GM21526 (cell line): ENCODE measurements at regions not wholly inside any gene's neighbourhood (a gene's known extent, or its start where the extent isn't known, plus 50 kb on each side); places are given as distances from the start of the nearest gene placed in this dataset.
A peak's percentile ranks its signal among the peaks of the same experiment; 100 is the strongest.

ENCODE experiments used
- ATAC-seq: cut with Tn5 transposase; IDR thresholded peaks from one replicate; pipeline ENCODE4 v1.9.1; 2021; ENCODE audit warnings: moderate library complexity; ENCODE audit not compliant: unreplicated experiment, low FRiP score

DNA sequence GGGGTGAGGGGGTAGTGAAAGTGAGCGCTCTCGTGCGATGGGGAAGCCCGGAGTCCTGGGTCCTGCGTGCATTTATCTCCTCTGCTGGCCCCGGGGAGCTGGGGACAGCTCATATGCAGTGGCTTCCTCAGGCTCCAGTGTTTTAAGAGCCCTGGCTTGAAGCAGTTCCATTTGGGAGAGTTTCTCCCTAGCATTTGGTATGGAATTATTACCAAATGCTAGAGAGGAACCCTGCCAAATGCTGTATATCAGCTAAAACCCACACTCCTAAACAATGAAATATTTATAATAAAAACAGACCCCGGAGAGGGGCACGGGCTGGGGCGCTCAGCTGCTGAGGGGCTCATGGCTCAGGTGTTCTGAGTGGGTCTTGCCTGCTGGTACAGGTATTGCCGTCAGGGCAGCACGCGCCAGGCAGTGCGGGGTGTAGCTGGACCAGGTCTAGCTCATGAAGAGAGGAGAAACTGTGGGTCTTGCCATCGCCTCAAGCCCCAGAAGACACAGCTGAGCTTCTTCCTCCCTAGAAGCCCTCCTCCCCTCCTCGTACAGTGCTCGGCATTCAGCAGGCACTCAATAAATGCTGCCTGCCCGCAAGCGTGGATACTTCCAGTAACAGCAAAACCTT, 163.6 kb upstream of the ZNF536 start:
- no peak for ATAC-seq

DNA sequence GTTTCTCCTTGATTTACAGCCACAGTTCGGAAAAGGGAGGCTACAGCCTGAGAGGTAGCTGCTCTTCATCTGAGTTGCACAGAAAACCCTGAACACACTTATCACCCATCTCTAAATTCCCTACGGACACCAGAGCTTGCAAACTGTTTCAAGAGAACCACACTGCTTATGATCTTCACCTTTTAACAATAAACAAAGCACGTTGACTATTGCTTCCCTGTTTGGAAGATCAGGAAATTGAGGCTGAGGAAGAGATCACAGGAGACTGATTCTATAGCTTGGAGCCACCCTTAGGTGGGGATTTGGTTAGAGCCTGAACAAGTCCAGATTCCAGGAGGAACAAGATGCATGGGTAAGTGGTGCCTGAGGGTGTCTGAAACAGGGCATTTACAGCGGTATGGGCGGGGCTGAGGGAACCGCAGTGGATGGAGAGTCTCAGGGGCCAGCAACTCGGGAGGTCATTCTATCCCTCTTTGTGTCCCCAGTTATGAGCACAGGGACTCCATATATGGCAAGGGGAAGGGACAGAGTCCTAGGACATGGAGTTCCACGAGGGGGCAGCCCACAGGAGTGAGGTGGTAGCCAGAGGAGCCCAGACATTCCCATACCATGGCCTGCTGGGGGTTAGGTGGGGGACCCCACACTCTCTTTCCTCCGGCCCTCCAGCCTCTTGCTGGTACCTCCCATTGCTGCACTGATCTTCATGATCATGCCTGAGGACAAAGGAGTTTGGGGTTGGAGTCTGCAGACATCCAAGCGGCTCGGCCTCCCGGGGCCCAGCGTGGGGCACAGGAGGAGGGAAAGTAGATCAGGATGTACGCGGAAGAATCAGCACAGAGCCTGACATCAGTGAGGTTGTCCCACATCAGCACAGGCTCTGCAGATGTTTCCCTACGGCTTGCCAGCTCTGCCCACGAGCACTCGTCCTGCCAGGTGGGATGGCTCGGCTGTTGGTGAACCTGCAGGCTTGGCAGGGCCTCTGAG, 162.3 kb upstream of the ZNF536 start:
- ATAC-seq = no peak

DNA sequence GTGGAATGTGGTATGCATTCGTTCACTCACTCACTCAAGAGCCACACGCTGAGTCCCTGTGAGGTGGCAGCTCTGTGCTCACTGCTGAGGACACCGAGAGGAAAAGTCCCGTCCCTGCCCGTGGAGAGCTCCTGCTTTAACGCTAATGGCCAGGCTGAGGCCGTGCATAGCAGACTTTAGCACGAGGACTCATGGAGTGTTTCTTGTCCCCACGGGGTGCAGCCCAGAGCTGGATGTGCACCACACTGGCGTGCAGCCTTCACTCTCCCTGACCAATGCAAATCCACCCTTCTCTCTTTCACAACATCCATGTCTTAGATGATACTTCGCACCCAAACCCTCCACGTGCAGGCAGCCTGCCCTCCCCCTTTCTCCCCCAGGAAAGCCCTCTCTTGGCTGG, 159.6 kb upstream of the ZNF536 start:
- ATAC-seq = no peak

DNA sequence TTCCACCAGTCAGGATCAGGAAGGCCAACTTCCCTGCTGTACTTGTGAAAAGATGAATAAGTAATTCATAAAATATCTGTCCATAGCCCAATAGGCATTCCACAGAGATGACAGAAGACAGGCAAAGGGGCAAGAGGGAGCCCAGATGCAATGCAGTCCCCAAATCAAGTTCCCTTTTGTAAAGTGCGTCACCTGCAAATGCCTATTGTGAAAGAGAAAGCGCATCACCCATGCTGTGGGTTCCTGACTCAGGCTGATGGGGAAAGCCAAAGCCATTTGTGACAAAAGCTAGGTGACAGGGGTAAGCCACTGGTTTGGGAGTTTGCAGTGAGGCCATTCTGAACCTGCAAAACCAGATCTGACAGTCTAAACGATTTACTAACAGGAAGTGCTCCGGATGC, 157.5 kb upstream of the ZNF536 start:
- no peak for ATAC-seq

DNA sequence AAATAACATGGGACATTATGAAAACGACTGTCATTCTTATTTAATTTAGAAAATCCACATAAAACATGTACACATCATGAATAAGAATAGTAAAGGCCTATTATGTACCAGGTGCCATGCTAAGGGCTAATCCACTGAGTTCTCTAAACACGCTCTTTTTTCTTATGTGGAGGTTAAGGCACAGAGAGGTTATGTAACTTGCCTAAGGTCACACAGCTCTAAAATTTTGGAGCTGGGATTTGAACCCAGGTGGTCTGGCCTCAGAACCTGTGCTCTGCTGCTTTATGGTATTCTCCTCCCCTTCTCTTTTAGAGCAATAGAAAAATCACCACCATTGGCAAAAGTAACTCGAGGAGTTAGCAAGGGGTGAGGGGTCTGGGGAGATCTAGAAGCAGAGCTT, 156.9 kb upstream of the ZNF536 start:
- ATAC-seq = no peak

DNA sequence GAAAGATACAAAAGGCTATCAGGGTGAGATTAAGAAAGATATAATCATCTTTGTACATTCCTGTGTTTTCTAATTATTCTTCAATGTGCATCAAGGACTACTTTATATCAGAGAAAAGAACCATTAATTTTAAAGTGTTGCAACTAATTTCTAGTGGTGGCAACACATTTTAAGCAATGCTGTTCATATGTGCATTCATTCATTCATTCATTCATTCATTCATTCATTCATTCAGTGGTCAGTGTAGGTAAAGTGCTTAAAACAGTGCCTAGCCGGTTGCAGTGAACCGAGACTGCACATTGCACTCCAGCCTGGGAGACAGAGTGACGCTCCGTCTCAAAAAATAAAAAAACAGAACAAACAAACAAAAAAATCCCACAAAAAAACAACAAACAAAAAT, 155.7 kb upstream of the ZNF536 start:
- no peak for ATAC-seq

DNA sequence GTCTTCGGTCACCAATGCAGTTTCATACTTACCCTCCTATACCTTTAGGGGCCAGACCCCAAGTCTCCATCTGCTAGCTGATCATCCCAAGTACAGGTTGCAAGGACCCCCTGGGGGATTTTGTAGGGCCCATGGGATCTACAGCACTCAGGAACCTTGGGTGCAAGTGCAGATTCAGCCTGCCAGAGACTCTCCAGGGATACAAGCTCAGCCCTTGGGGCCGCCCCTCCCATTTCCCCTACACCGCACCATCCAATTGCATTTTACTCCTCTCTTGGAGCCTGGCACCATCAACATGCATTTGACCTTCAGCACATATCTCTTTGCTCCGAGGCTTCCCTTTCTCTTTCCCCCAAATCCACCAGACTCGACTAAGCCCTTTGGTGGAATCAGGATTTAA, 154.7 kb upstream of the ZNF536 start:
- ATAC-seq = no peak

DNA sequence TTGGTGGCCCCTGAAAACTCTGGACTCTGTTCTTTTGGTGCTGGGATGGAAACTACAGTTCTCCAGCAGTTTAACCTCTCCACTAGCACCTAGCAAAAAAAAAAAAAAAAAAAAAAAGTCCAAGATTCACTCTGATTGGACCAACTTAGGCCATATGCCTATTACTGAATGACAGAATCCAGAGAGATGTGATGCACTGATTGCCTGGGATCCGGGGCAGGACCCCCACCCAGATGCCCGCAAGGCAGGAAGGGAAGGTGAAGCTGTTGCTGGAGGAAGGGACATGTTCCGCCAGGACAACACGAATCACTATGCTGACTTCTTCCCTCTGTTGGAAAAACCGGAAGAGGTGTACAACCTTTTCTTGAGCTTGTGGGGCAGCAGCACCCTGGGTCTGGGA, 152.5 kb upstream of the ZNF536 start:
- ATAC-seq = no peak

DNA sequence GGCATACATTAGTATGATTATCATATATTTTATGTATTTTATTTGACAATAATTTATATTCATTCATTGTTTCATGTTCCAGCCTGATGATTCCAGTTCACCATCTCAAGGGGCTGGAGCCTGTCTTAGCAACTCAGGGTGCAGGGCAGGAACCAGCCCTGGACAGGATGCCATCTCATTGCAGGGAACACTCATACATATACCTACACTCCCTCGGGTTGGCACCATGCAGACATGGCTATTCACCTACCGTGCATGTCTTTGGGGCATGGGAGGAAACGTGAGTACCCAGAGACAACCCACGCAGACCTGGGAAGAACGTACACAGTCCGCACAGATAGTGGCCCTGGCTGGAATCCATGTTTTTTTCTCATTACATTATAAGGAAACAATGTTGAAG, 151.0 kb upstream of the ZNF536 start:
- no peak for ATAC-seq

DNA sequence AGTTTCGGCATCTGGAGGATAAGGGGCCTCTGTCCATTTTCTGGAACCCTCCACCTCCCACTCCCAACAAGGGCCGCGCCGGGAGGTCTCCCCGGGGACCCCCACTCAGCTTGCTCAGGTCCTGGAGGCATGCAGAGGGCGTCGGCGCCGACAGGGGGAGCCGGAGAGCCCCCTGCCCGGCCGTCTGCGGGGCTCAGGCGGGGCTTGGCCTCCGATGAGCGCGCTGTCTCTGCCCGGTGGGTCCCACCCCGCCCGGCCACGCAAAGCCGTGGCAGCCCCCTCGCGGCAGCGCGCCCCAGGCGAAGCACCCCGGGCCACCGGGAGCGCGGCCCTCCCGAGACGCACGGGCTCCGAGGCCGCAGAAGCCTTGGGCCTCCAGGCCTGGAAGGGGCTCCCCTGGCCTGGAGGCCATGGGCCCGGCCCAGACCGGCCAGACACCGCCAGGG, 149.7 kb upstream of the ZNF536 start:
- no peak for ATAC-seq

DNA sequence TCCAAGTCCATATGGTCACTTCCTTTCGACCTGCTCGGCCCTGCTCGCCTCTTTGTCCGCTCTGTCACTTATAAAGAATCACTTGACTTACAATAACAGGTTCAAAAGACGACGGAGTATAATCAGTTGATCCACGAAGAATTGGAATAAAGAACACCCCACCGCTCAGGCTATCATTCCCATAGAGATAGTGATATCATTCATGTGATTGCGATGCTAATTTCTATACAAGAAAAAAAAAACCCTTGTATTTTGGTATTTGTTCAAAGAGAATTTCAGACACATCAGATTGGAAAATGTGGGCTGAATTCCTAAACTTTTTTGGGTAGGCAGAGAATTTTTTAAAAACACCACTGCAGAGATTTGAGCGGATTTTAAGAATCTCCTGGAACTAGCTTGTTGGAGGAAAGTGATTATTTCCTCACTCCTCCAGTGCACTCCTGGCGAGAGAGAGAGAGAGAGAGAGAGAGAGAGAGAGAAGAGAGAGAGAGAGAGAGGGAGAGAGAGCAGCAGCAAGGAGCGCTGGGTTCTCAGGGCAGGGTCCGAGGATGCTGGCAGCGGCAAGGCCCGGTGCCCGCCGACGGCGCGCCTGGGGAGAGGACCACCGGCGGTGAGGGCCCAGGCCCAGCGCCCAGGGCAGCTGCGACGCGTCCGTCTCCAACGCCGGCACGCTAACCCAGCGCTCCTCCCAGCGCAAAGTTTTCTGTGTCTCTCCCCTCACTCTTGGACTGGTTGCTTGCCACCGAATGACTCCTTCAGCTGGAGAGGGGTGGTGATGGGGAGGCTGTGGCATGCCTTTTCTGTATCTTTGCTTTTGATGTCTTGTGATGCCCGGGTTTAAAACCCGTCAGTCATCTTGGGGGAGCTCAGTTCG, 149.0 kb upstream of the ZNF536 start:
- ATAC-seq = no peak

DNA sequence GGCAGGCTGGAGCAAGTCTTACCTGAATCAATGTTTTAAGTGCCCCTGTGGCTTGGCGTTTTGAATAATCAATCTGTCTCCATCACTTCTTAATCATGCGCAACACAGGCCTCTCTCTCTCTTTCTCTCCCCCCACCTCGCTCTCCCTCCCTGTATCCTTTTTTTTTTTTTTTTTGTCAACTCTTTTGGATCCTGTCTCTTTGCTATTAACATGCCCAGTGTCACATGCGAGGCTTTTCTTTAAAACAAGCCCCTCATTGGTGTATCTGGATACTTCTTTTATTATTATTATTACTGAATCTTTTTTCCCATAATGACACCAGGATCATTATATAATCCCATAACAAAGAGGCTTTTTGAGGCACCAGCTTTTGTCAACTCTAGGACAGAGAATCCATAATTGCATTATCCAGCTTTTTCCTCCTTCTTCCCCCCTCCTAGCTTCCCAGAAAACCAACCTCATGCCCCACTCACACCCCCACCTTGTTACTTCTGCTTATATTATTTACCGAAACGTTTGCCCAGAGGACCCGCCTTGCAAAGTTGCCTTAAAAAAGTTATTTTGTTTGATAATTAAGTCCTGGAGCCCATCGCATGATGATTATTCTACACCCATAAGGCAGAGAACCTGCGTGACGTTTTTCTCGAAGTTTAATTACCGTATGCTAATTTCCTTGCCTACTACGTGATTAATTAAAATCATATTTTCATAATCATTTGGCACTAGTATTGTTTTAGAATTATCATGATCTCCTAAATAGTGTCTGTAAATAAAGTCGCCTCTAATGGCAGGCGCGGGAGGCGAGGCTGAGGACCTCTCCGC, 148.1 kb upstream of the ZNF536 start:
- no peak for ATAC-seq

DNA sequence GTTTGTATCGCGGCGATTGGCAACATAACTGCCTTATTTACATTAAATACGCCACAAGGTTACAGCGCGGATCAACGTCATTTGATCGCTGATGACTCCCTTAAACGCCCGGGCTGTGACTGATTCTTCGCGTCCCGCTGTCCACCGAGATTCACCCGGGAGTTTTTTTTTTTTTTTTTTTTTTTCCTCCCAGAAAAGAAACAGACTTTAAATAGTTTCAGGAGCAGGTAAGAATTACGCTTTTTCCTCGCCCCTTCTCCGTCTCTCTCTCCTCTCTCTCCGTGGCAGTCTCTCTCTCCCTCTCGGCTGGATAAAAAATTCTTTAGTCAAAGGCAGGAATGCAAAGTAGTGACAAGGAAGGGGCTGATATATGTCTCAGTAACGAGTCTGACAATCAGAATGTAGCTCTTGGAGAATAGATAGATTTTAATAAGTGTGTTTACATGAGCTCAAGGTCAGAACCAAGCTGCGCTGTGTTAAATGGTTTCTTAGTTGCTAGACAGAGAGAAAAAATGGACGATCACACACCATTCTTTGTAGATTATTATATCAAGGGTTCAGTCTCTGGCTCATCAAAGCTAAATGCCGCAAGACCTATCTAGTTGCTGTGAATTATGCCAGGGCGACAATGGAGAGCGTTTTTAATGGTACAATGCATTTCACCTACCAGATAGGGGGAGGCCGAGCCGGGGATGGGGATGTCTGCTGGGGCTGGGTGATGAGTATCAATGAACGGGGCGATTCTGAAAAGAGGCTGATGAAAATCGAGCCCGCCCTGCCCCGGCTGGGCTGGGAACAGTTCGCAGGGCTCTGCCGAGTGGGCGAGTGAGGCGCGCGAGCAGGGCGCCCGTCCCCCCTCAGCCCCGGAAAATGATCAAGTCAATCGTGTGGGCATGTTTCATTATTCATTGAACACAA, 147.2 kb upstream of the ZNF536 start:
- ATAC-seq = no peak

DNA sequence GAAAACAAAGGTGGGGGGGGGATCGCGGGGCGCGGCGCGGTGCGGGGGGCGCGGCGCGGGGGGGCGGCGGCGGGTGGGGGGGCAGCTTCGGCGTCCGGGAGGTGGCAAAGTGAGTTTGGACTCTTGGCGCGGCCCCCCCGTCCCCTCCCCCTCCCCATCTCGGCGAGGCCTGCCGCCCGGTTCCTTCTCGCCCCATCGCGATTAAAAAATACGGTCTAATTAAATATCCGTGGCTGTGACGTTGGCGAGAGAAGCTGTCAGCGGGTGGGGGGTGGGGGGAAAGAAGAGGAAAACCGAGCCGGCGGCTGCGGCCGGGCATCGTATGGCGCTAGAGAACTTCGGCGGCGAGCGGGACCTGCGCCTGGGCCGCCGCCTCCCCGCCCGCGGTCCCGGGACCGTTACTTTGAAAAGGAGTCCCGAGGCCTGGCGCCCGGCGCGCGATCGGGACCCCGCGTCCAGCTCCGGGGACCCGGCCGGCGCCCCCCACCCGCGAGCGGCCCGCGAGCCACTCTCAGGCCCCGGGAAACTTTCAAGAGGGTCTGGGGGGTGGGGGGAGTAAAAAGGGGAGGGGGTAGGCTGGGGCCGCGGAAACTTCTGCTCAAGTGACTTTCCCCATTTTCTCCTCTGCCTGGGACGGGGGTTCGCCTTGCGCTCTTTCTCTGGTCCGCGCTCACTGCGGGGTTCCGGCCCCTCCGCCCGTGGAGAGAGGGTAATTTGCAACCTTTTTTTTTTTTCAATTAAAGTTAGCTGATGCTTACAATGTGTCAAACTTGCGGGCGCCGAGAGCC, 146.3 kb upstream of the ZNF536 start:
- no peak for ATAC-seq

DNA sequence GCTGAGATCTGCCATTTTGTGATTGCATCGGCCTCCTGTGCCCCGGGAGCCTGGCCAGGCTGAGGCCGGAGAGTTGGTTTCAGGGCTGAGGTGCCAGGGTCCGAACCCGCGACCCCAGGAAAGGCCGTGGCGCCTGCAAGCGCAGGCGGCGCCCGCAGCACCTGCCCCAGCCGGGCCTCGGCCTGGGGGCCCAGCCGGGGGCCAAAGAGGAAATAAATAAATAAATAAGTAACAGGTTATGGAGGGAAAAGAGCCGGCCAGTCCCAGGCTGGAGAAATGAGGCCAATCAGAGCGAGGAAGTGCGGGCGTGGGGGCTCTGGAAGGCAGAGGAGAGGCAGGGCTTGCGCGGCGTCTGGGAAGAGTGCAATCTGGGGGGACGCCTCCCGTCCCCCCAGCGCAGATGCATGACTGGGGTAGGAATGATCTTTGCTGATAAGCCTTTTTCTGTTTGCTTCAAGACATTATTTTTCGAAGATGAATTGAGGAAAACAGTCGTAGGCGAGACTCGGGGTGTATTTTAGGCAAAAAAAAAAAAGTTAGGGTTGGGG, 145.6 kb upstream of the ZNF536 start:
- ATAC-seq = no peak

DNA sequence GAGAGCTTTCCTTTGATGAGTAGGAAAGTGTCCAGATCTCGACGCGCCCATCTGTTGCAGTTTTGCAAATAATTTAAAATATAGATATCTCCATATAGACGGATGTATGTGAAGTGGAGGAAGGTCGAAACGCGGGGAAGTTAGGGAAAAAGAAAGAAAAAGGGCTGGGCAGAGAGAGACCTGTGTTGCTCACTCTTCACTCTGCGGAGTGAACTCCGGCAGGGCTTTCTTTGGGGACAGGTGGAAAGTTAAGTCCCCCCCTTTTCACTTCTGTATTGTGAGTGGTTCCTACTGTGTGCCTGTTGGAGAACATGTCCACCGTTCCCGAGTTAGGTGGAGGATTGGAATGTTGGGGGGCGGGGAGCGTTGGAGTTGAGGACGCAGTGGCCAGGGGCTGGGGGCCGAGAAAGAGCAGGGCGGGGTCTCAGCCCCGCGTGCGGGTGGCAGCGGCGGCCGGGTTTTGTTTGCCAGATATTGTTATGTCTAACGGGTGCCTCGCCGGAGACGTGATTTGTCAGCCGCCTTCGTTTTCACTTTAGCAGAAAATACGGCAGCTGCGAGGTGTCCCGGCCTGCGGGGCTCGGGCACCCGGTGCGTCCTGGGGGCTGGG, 145.1 kb upstream of the ZNF536 start:
- ATAC-seq = peak; percentile 36

DNA sequence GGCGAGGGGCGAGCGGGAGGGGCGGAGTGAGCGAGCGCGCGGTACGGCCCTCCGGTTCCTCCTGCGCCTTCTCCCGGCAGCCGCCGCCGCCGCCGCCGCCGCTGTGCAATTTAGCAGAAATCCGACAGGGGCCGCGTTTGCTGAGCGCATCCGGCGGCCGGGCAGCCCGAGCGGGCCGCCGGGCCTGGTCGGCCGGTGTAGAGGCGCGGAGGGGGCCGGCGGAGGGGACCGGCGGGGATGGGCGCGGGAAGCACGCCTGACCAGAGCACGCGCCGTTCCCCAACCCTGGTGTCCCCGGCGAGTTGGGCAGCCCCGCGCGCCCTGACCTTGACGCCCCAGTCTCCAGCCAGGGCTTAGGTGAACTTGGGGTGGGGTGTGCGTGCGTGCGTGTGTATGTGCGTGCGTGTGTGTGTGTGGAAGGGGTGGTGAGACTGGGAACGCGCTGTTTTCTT, 144.5 kb upstream of the ZNF536 start:
- peak; percentile 81 for ATAC-seq
